B cell (primary cell): ENCODE measurements at regions not wholly inside any gene's neighbourhood (a gene's known extent, or its start where the extent isn't known, plus 50 kb on each side); places are given as distances from the start of the nearest gene placed in this dataset.

Experiments
- ATAC-seq: fragments of 200-7000 bp; cut with Tn5 transposase; one replicate; pipeline ENCODE4 v1.10.0; 2021; ENCODE audit warnings: low read depth, mild to moderate bottlenecking, moderate number of reproducible peaks, moderate library complexity
- CTCF ChIA-PET: fragments of 350-600 bp; sonication (Branson Sonifier 250); formaldehyde crosslinking; loops from one replicate; lab custom pipeline; 2021; ENCODE audit warnings: antibody characterized with exemption, inconsistent platforms; lab: Charles Lee
- POLR2A ChIA-PET: fragments of 350-600 bp; sonication (Branson Sonifier 250); formaldehyde crosslinking; loops from one replicate; lab custom pipeline; 2021; ENCODE audit warnings: antibody characterized with exemption; lab: Charles Lee
- DNase-seq: peaks from one replicate; pipeline ENCODE4 v3.0.0; 2013
- H2AFZ ChIP-seq: 2 replicates; pipeline ENCODE4 v1.6.1; 2012; ENCODE audit warnings: mild to moderate bottlenecking, low read depth, low read length; ENCODE audit not compliant: insufficient read depth, poor library complexity, severe bottlenecking
- H3K27ac ChIP-seq, 2 donors: 1 replicate in 1 of 2; 2 replicates in 1 of 2; pipeline ENCODE4 v1.5.1; 2012 to 2013; ENCODE audit warnings: low read length in 2 of 2, mild to moderate bottlenecking in 2 of 2, moderate library complexity in 1 of 2
- H3K27me3 ChIP-seq, 4 experiments: fragments of 200-600 bp in 1 of 4; sonication (generic) in 1 of 4; replicated peaks in 1 of 4; 1 replicate in 2 of 4; 2 replicates in 2 of 4; pipeline versions ENCODE4 v1.6.1 to v1.7.0; 2013 to 2016; ENCODE audit warnings: low read length in 3 of 4, mild to moderate bottlenecking in 2 of 4, mixed read lengths in 1 of 4, moderate library complexity in 1 of 4; ENCODE audit not compliant: insufficient read depth in 4 of 4, control insufficient read depth in 3 of 4; ENCODE audit errors: control extremely low read depth in 1 of 4
- H3K36me3 ChIP-seq, 2 experiments: replicated peaks in 1 of 2; 1 replicate in 1 of 2; 2 replicates in 1 of 2; pipeline versions ENCODE4 v1.6.1 to v1.7.1; 2013; ENCODE audit warnings: low read length in 1 of 2; ENCODE audit not compliant: insufficient read depth in 2 of 2, control insufficient read depth in 1 of 2; ENCODE audit errors: control extremely low read depth in 1 of 2, extremely low read depth in 1 of 2
- H3K4me1 ChIP-seq, 2 donors: fragments of 200-600 bp in 1 of 2; sonication (generic) in 1 of 2; 1 replicate in 1 of 2; 2 replicates in 1 of 2; pipeline versions ENCODE4 v1.5.1 to v1.6.1; 2013 to 2017; ENCODE audit warnings: low read length in 2 of 2; ENCODE audit not compliant: control insufficient read depth in 2 of 2, insufficient read depth in 2 of 2
- H3K4me2 ChIP-seq: replicated peaks from 2 replicates; pipeline ENCODE3; 2012; ENCODE audit warnings: mild to moderate bottlenecking, low read depth, low read length; ENCODE audit not compliant: poor library complexity, severe bottlenecking
- H3K4me3 ChIP-seq, 5 experiments: fragments of 200-600 bp in 1 of 5; sonication (generic) in 1 of 5; 1 replicate in 3 of 5; 2 replicates in 2 of 5; pipeline versions ENCODE4 v1.5.1 to v1.7.0; 2011 to 2016; ENCODE audit warnings: low read length in 4 of 5, mild to moderate bottlenecking in 4 of 5, low read depth in 2 of 5, control low read depth in 1 of 5, moderate library complexity in 1 of 5; ENCODE audit not compliant: insufficient read depth in 1 of 5; ENCODE audit errors: control extremely low read depth in 1 of 5, extremely low read depth in 1 of 5
- H3K79me2 ChIP-seq: fragments of 200-600 bp; sonication (generic); one replicate; pipeline ENCODE4 v1.6.0; 2016; ENCODE audit warnings: low read length; ENCODE audit not compliant: control insufficient read depth, insufficient read depth
- H3K9ac ChIP-seq: fragments of 200-600 bp; sonication (generic); 2 replicates; pipeline ENCODE4 v1.6.1; 2017; ENCODE audit warnings: mild to moderate bottlenecking, low read length, moderate library complexity
- H3K9me3 ChIP-seq, 3 donors: one replicate each; pipeline versions ENCODE4 v1.6.1 to v1.7.1; 2013; ENCODE audit warnings: low read length in 2 of 3; ENCODE audit not compliant: control insufficient read depth in 2 of 3, insufficient read depth in 1 of 3; ENCODE audit errors: control extremely low read depth in 1 of 3
- H4K20me1 ChIP-seq: 2 replicates; pipeline ENCODE4 v1.6.0; 2012; ENCODE audit warnings: mild to moderate bottlenecking, low read length; ENCODE audit not compliant: insufficient read depth, control insufficient read depth, poor library complexity, severe bottlenecking
- H3K27ac Mint-ChIP-seq: one replicate; pipeline ENCODE4 v1.8.0; 2021; ENCODE audit warnings: mixed read lengths
- H3K27me3 Mint-ChIP-seq: one replicate; pipeline ENCODE4 v1.8.0; 2021; ENCODE audit warnings: mixed read lengths
- H3K4me1 Mint-ChIP-seq: one replicate; pipeline ENCODE4 v1.8.0; 2021; ENCODE audit warnings: mixed read lengths
- H3K4me3 Mint-ChIP-seq: one replicate; pipeline ENCODE4 v1.8.0; 2021; ENCODE audit warnings: mixed read lengths
- H3K9me3 Mint-ChIP-seq: one replicate; pipeline ENCODE4 v1.8.0; 2022; ENCODE audit warnings: mixed read lengths; ENCODE audit not compliant: insufficient read depth
- CTCF ChIP-seq: fragments of 200-600 bp; IDR thresholded peaks from one replicate; pipeline ENCODE4 v1.8.0; 2022; ENCODE audit warnings: antibody characterized with exemption, mild to moderate bottlenecking
- EZH2 ChIP-seq: IDR thresholded peaks from 2 replicates; pipeline ENCODE4 v1.6.1; 2012; ENCODE audit warnings: borderline replicate concordance, low read depth, mild to moderate bottlenecking, moderate library complexity, low read length; ENCODE audit not compliant: insufficient read depth, poor library complexity, severe bottlenecking
- WGBS: methylation state at CpG from one replicate; pipeline ENCODE4 v1.1.5; 2013; ENCODE audit warnings: missing lambda C conversion rate; ENCODE audit not compliant: insufficient coverage; 5-methylcytosine and 5-hydroxymethylcytosine counted together
- intact Hi-C: fragments of 100-400 bp; cut with micrococcal nuclease; formaldehyde crosslinking; loops from one replicate; pipeline ENCODE4 v1.10.0; 2022

GRCh38 chr10:6912021-6912420, 331.9 kb upstream of the PRKCQ start:
- ATAC-seq (no peak), DNase-seq (no peak)
- H3K4me2 ChIP-seq, result no peak overlapping the region
- H2AFZ ChIP-seq, result no peak overlapping the region
- Mint-ChIP-seq H3K27ac (no peak overlapping the region), H3K4me3 (no peak overlapping the region), H3K27me3 (no peaks in the 10 kb centered on the region), H3K9me3 (no peaks in the 10 kb centered on the region), H3K4me1 (peaks cover 10% of the 10 kb centered on the region)
- H3K9ac ChIP-seq, result no peak overlapping the region
- H3K4me3 ChIP-seq, result no peak overlapping the region
- H3K4me1 ChIP-seq, result peaks cover 8 to 15% of the 10 kb centered on the region in 2 donors
- TF ChIP-seq EZH2 (no peak), CTCF (no peak)
- ChIA-PET CTCF (interaction anchor here (2.0 kb wide), 1 partner anchor 8 kb away, joined by 6 read pairs; no protein-coding TSS in a partner anchor), POLR2A (no interaction called here)
- H3K27me3 ChIP-seq, result peaks cover 0 to 4% (median 0%) of the 10 kb centered on the region in 4 experiments
- H4K20me1 ChIP-seq, result no peaks in the 10 kb centered on the region
- H3K79me2 ChIP-seq, result no peaks in the 10 kb centered on the region
- intact Hi-C loops, result no loop called here
- no peaks in the 10 kb centered on the region for H3K36me3 ChIP-seq
- H3K27ac ChIP-seq, result no peak overlapping the region
- peaks cover 0 to 4% (median 0%) of the 10 kb centered on the region in 3 donors for H3K9me3 ChIP-seq
- 100% methylated on average over 2 of the region's 2 CpGs for WGBS

GRCh38 chr10:6909905-6910560, 330.0 kb upstream of the PRKCQ start:
- Histone ChIP-seq H3K36me3 (no peaks in the 10 kb centered on the region), H3K4me2 (no peak overlapping the region), H3K79me2 (no peaks in the 10 kb centered on the region), H2AFZ (no peak overlapping the region), H3K9me3 (peaks cover 0 to 7% (median 0%) of the 10 kb centered on the region in 3 donors), H3K27ac (no peak overlapping the region), H3K27me3 (peaks cover 0 to 4% (median 0%) of the 10 kb centered on the region in 4 experiments), H3K4me1 (no peaks in the 10 kb centered on the region), H4K20me1 (no peaks in the 10 kb centered on the region), H3K9ac (no peak overlapping the region), H3K4me3 (no peak overlapping the region)
- Mint-ChIP-seq H3K27me3 (peaks cover 5% of the 10 kb centered on the region), H3K4me1 (no peaks in the 10 kb centered on the region), H3K9me3 (no peaks in the 10 kb centered on the region), H3K27ac (no peak overlapping the region), H3K4me3 (no peak overlapping the region)
- WGBS, result 91% methylated on average over 4 of the region's 6 CpGs
- intact Hi-C loops, result no loop called here
- ATAC-seq (no peak), DNase-seq (no peak)
- CTCF ChIA-PET, result interaction anchor here (2.0 kb wide), 1 partner anchor 10 kb away, joined by 6 read pairs; no protein-coding TSS in a partner anchor
- no peak for TF ChIP-seq EZH2
- no peak for TF ChIP-seq CTCF
- POLR2A ChIA-PET, result no interaction called here
